Fibroblast of skin of right biceps (primary cell): ENCODE measurements at regions not wholly inside any gene's neighbourhood (a gene's known extent, or its start where the extent isn't known, plus 50 kb on each side); places are given as distances from the start of the nearest gene placed in this dataset.

ENCODE experiments used
- DNase-seq: peaks from one replicate; pipeline ENCODE4 v3.0.0-alpha.2; 2013

DNA sequence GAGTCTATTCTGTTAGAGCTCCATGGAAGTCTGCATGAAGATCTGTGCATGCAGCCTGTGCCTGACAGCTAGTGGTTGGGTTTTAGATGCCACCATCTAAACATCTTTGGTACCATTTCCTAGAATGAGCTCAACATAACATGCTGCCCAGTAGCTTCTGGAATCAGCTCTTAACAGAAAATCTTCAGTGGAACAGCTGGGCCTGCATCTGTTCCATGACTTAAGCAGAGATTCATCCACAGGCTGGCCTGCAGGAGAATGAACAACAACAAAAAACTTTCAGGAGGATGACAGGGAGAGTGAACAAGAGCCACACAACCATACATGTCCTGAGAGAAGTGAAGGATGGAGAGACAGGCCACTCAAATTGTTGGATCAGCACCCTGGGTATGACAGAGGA, 316.6 kb downstream of the RDH14 start:
- no peak for DNase-seq

DNA sequence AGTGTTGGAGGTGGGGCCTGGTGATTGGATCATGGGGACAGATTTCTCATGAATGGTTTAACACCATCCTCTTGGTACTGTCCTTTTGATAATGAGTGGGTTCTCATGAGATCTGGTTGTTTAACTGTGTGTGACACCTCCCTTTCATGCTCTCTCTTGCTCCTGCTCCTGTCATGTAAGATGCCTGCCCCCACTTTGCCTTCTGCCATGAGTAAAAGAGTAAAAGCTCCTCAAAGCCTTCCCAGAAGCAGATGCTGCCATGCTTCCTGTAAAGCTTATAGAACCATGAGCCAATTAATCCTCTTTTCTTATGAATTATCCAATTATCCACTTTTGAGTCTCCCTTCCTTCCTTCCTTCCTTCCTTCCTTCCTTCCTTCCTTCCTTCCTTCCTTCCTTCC, 317.7 kb downstream of the RDH14 start:
- no peak for DNase-seq

DNA sequence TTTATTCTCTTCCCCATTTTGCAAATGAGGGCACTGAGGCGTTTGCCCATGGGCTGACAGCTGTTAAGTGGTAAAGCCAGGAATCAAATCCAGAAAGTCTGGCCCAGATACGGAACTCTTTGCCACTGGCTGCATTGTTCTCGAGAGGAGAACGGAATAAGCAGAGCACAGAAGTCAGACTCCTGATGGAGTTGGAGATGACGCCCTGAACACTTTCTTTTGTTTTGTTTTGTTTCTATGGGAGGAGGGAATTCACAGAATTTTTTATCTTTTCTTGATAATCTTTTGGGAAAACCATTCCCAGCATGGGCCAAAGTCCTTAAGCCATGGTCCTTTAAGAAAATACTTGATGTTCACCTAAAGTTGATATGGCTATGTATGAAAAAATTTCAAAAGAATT, 322.2 kb downstream of the RDH14 start:
- DNase-seq, result no peak

DNA sequence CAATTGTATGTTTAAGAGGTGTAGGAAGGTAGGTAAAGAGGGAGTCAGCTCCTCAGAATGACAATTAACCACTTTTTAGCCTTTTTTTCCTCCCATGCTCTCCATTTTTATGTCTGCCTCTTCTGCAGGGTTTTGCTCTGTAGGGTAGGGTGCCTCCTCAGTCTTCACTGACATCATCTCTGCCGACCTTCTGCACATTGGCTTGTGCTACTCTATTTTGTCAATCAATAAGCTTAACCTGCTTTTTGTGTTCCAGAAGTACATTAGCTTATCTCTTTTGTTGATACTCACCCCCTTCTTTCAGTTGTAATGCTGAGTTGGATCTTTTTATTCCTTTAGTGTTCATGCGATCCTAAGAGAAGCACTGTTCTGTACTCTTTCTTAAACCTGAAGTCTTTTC, 323.2 kb downstream of the RDH14 start:
- DNase-seq, result no peak

DNA sequence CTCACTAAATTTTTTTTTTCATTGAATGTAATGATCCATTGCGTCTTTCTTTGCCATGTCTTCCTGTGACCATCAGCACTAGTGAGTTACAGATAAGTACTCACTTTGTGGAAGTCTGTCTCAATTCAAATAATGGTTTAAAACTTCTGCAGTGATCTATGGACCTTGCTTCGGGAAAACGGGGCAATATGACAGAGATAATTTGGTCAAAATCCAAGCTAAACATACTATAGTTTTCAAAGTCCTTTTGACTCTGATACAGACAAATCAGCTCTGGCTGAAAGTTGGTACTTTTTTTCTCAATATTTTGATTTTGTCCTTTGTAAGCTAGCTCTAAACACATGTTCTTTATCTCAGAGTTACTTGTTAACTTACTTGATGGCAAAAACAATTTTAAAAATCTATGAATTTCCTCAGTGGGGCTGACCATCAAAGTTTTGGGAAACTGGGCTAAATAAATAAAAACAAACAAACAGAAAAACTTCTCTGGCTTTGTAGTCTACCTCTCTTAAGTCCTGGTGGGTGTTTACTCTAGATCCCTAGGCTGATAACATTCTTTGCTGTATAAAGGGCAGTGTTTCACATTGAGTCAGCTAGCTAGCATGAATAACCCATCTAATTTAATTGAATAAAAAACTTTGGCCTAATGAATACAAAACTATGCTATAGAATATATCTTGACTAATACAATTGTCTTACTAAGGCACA, 327.6 kb downstream of the RDH14 start:
- DNase-seq, result peak; percentile 13

- no peak for DNase-seq
These were observed 329.8 kb downstream of the RDH14 start for GRCh38 chr2:18230668-18231067.

DNA sequence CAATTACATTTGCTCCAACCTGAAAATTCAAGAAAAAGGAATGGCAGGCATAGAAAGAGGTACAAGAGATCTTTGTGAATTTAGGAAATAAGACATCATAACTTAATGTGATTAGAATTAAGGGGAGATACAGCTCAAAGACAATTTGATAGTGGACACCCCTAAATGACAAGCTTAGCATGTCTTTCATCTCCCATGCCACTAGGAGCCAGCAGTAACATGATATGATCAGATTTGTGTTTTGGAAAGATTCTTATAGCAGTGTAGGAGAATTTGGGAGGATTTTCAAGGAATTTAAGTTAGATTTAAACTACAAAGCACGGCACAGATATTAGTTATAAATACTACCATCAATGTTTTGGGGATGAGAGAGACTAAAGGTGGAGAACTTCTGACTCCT, 340.8 kb downstream of the RDH14 start:
- peak; percentile 10 for DNase-seq

DNA sequence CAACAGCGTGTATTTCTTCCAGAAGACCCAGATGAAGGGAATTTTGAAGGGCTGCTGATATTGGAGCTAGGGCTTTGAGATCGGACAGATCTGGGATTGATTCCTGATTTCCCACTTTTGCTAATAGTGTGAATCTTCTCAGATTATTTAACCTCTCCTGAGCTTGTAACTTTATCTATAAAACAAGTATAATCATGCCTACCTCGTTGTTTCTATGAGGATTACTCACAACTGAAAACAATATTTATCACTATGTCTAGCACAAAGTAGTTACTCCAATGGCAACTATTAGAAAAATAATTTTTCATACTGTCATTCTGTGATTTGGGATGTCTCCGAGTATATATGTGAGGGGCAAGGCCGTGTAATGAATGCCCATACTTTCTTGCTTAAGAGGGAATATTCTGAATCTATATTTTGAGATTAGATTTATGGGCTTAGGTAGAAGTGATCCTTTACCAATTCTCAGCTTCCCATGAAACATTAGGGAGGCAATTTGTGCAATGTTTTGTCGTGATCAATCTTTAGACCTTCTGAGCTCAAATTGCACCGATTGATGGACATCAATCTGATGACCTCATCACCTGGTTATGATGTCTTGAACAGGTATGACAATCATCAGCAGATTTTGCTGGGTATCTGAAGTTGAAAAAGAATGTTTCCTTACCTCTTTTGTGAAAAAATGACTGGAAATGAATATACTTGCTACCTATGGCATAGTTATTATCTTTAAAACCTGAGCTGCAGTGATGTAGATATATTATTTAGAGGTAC, 339.9 kb downstream of the KCNS3 start:
- no peak for DNase-seq

DNA sequence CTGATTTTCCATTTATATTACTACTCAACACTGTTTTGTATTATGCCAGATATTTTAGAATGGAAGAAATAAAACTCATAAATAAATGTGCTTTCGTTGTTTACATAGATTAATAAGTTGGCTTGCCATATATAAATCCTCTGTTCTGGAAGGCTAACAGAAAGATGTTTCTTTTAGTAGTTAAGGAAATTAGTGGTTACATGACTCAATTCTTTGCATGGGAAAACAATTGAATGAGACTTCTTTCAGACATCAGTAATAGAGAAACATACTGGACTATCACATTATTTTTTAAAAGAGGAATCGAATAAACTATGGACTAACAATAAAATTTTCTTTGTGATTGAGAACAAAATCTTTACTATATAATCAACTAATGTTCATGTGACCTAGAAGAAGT, 336.5 kb downstream of the KCNS3 start:
- DNase-seq, result peak; percentile 4

GRCh38 chr2:18213986-18214385, 335.5 kb downstream of the KCNS3 start:
- no peak for DNase-seq

GRCh38 chr2:18209934-18210639, 331.6 kb downstream of the KCNS3 start:
- DNase-seq, result peak; percentile 88

DNA sequence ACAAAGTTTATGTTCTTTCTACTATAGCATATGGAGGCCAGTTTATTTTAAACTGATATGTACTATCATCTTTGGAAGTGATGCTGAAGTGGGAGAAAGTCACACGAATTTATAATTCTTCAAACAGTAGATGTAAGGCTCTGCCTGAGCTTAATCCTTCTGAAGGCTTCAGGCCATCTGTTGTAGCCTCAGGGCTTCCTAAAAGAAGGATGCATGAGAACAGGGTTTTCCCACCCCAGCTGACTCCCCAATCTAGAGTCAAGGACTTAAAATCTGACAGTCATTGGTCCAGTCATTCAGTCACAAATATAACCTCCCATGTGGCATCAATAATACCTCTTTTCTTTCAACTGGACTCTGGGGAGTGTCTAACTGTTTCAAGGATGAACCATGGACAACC, 330.5 kb downstream of the KCNS3 start:
- no peak for DNase-seq

- no peak for DNase-seq
These were observed 322.3 kb downstream of the KCNS3 start for GRCh38 chr2:18200771-18201170.

GRCh38 chr2:18198677-18199076, 320.2 kb downstream of the KCNS3 start:
- DNase-seq, result no peak

DNA sequence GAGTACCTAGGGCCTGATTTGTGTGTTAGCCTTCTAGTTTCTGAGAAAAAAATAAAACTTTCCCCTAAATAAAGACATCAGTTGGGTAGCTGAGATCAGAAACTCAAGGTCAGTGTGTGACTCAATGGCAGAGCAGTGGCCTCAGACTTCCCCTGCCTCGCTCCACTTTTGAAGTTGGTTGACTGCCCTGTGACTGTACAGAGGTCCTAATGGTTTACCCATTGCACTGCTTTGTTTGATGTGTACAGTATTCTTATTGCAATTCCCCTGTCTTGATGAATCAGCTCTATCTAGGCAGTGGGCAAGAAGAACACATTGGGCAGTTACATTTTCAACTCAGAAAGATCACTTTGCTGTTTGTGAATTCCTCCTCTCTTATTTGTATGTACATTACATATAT, 315.7 kb downstream of the KCNS3 start:
- no peak for DNase-seq

- DNase-seq, result no peak
These were observed 308.5 kb downstream of the KCNS3 start for GRCh38 chr2:18186816-18187613.

DNA sequence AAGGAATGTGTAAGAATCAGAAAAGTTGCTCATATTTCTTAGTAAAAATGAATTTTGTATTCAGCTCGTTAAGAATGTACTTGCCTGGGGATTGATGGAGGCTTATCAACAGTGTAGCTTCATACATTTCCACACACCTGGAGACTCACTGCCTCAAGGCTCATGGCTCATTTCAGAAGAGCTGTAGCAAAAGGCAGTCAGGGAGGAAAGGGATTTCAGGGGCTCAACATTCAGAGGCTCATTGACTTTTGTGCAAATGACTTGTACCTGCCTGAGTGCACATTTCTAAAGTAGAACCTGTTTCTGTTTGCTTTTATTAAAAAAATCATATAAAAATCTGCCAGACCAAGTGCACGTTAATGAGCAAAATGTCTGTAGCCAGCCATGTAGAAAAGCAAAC, 304.4 kb downstream of the KCNS3 start:
- DNase-seq, result no peak

DNA sequence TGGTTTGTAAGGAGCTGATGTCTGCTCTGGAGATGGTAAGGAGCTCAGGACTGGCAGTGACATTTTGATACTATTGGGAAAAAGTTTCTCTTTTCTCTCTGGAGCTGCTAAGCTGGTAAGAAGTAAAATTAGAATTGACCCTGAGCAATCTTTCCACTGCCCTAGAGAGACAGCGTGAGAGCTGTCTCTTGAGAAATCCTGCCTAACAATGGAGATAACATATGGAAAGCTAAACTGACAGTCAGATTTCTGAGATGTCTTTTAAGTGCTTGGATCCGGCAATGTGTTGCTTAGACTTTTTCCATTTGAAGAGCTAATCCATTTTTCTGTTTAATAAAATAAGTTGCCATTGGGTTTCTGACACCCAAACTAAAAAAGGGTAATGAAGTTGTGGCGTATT, 302.4 kb downstream of the KCNS3 start:
- no peak for DNase-seq

DNA sequence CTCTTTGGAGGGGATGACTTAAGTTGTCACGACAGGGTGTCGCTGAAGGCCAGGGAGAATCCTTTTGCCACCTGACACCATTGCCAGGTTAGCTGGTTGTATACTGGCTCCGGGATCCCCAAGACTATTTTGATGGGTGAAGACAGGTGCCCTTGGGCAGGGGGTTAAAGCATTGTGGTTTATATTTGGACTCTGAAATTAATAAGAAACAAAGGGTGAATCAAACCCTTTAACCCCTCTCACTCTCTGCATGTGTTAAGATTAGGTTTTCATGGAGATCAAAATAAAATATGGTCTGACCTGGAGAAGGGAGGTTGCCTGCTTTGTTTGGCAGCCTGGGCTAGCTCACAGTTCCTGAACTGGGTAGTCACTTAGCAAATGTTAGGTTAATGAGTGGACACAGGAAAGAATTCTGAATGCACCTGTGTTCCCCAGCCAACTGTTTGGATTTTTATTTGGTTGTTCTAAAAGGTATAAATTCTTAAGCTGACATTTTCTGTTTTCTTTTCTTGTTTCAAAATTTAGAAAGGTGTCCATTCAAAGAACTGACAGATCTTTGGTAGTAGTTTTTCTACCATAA, 301.7 kb downstream of the KCNS3 start:
- no peak for DNase-seq

DNA sequence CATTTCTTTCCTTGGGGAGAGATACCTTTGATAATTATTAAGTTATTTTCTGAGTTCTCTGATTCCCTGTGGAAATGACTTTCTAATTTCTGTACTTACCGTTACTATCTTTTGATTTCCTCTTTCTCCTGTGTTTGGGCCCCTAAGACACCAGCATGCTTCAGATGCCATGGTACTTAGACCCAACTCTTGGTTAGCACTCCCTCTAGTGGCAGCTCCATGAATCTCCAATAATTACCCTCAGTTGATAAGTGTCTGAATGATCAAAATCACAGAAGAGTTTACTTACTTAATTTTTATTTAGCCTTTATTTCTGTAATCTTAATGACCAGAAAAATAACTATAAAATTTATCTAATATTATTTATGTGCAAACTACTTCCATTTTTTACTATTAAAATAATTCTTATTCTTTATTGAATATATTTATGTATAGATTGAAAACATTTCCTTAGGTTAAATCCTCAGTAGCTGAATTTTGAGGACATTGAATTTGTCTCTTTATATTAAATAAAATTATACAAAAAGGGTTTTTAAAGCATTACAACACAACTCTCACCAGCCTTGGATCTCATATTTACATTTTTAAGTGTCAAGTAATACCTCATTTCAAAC, 300.4 kb downstream of the KCNS3 start:
- DNase-seq, result peak; percentile 61

- no peak for DNase-seq
These were observed 298.3 kb downstream of the KCNS3 start for GRCh38 chr2:18176679-18177215.

GRCh38 chr2:18172607-18173006, 294.1 kb downstream of the KCNS3 start:
- no peak for DNase-seq
